ENCODE measurements at regions not wholly inside any gene's neighbourhood (a gene's known extent, or its start where the extent isn't known, plus 50 kb on each side); places are given as distances from the start of the nearest gene placed in this dataset.

GRCh38 chr7:80563561-80564327, 51.9 kb upstream of the GNAT3 start:
- in situ Hi-C loops (cut with HindIII; ENCODE audit: low pct_unique_long_range_greater_than_20kb, low sequenced_read_pairs) = no loop called here
- no peak for DNase-seq (ENCODE audit: low read depth, low spot score)

GRCh38 chr7:80565554-80565953, 53.7 kb upstream of the GNAT3 start:
- in situ Hi-C loops (cut with HindIII; ENCODE audit: low pct_unique_long_range_greater_than_20kb, low sequenced_read_pairs) = no loop called here
- DNase-seq (ENCODE audit: low read depth, low spot score) = no peak

- no peak for DNase-seq (ENCODE audit: low read depth, low spot score)
Measured at GRCh38 chr7:80581486-80582260, 56.8 kb upstream of the CD36 start.

GRCh38 chr7:80583901-80584300, 54.5 kb upstream of the CD36 start:
- DNase-seq (ENCODE audit: low read depth, low spot score) = no peak
- in situ Hi-C loops (cut with HindIII; ENCODE audit: low pct_unique_long_range_greater_than_20kb, low sequenced_read_pairs) = no loop called here

More at GRCh38 chr7:80581486-80582260, 56.8 kb upstream of the CD36 start:
- in situ Hi-C loops (cut with HindIII; ENCODE audit: low pct_unique_long_range_greater_than_20kb, low sequenced_read_pairs) = no loop called here

- in situ Hi-C loops (cut with HindIII; ENCODE audit: low pct_unique_long_range_greater_than_20kb, low sequenced_read_pairs) = no loop called here
- DNase-seq (ENCODE audit: low read depth, low spot score) = peak; percentile 49
Measured at GRCh38 chr7:80584778-80585177, 53.7 kb upstream of the CD36 start.

GRCh38 chr7:80587538-80587937, 50.9 kb upstream of the CD36 start:
- DNase-seq (ENCODE audit: low read depth, low spot score) = no peak
- in situ Hi-C loops (cut with HindIII; ENCODE audit: low pct_unique_long_range_greater_than_20kb, low sequenced_read_pairs) = no loop called here

GRCh38 chr7:80588591-80588990, 49.9 kb upstream of the CD36 start:
- no peak for DNase-seq (ENCODE audit: low read depth, low spot score)
- in situ Hi-C loops (cut with HindIII; ENCODE audit: low pct_unique_long_range_greater_than_20kb, low sequenced_read_pairs) = no loop called here
